ENCODE measurements at regions not wholly inside any gene's neighbourhood (a gene's known extent, or its start where the extent isn't known, plus 50 kb on each side); places are given as distances from the start of the nearest gene placed in this dataset.

GRCh38 chr10:16280595-16280994 lies 156.2 kb upstream of the PTER start:
- no peak for TF ChIP-seq FOXP2 (optimal IDR thresholded peaks at IDR 0.05; ENCODE audit: borderline replicate concordance, extremely low read depth, extremely low read length, insufficient read depth)
- TF ChIP-seq SIN3A (IDR thresholded peaks at IDR 0.05; ENCODE audit: borderline replicate concordance, insufficient read depth, low read length) = no peak
- TF ChIP-seq POLR2AphosphoS5 (IDR thresholded peaks at IDR 0.05; ENCODE audit: low read depth, low read length) = no peak
- TF ChIP-seq TAF1 (IDR thresholded peaks at IDR 0.05; ENCODE audit: borderline replicate concordance, insufficient read depth, low read length) = no peak
- no peak for TF ChIP-seq REST (IDR thresholded peaks at IDR 0.05; ENCODE audit: insufficient read depth in 1 of 2, low read depth in 2 of 2, low read length in 2 of 2)

- TF ChIP-seq SIN3A (IDR thresholded peaks at IDR 0.05; ENCODE audit: borderline replicate concordance, insufficient read depth, low read length) (no peak), TAF1 (IDR thresholded peaks at IDR 0.05; ENCODE audit: borderline replicate concordance, insufficient read depth, low read length) (no peak), POLR2AphosphoS5 (IDR thresholded peaks at IDR 0.05; ENCODE audit: low read depth, low read length) (no peak), REST (IDR thresholded peaks at IDR 0.05; ENCODE audit: insufficient read depth in 1 of 2, low read depth in 2 of 2, low read length in 2 of 2) (no peak), FOXP2 (optimal IDR thresholded peaks at IDR 0.05; ENCODE audit: borderline replicate concordance, extremely low read depth, extremely low read length, insufficient read depth) (no peak)
Observed at GRCh38 chr10:16292366-16292765, 144.4 kb upstream of the PTER start.

GRCh38 chr10:16297069-16297468 lies 139.7 kb upstream of the PTER start:
- TF ChIP-seq FOXP2 (optimal IDR thresholded peaks at IDR 0.05; ENCODE audit: borderline replicate concordance, extremely low read depth, extremely low read length, insufficient read depth) (no peak), REST (IDR thresholded peaks at IDR 0.05; ENCODE audit: insufficient read depth in 1 of 2, low read depth in 2 of 2, low read length in 2 of 2) (no peak), POLR2AphosphoS5 (IDR thresholded peaks at IDR 0.05; ENCODE audit: low read depth, low read length) (no peak), SIN3A (IDR thresholded peaks at IDR 0.05; ENCODE audit: borderline replicate concordance, insufficient read depth, low read length) (no peak), TAF1 (IDR thresholded peaks at IDR 0.05; ENCODE audit: borderline replicate concordance, insufficient read depth, low read length) (no peak)

- TF ChIP-seq REST (IDR thresholded peaks at IDR 0.05; ENCODE audit: insufficient read depth in 1 of 2, low read depth in 2 of 2, low read length in 2 of 2) (no peak), POLR2AphosphoS5 (IDR thresholded peaks at IDR 0.05; ENCODE audit: low read depth, low read length) (no peak), SIN3A (IDR thresholded peaks at IDR 0.05; ENCODE audit: borderline replicate concordance, insufficient read depth, low read length) (no peak), FOXP2 (optimal IDR thresholded peaks at IDR 0.05; ENCODE audit: borderline replicate concordance, extremely low read depth, extremely low read length, insufficient read depth) (no peak), TAF1 (IDR thresholded peaks at IDR 0.05; ENCODE audit: borderline replicate concordance, insufficient read depth, low read length) (no peak)
Observed at GRCh38 chr10:16297642-16298041, 139.2 kb upstream of the PTER start.

GRCh38 chr10:16304311-16304710 lies 132.5 kb upstream of the PTER start:
- TF ChIP-seq POLR2AphosphoS5 (IDR thresholded peaks at IDR 0.05; ENCODE audit: low read depth, low read length) = no peak
- TF ChIP-seq TAF1 (IDR thresholded peaks at IDR 0.05; ENCODE audit: borderline replicate concordance, insufficient read depth, low read length) = no peak
- TF ChIP-seq FOXP2 (optimal IDR thresholded peaks at IDR 0.05; ENCODE audit: borderline replicate concordance, extremely low read depth, extremely low read length, insufficient read depth) = no peak
- no peak for TF ChIP-seq SIN3A (IDR thresholded peaks at IDR 0.05; ENCODE audit: borderline replicate concordance, insufficient read depth, low read length)
- TF ChIP-seq REST (IDR thresholded peaks at IDR 0.05; ENCODE audit: insufficient read depth in 1 of 2, low read depth in 2 of 2, low read length in 2 of 2) = no peak

All from PFSK-1 (cell line).